Tibial nerve (tissue), 4 donors: ENCODE measurements at regions not wholly inside any gene's neighbourhood (a gene's known extent, or its start where the extent isn't known, plus 50 kb on each side); places are given as distances from the start of the nearest gene placed in this dataset.

Experiments
- CTCF ChIP-seq, 5 experiments: fragments of 200-600 bp in 3 of 5; fragments of 450-650 bp in 2 of 5; sonication (generic) in 3 of 5; IDR thresholded peaks; one replicate each; pipeline ENCODE4 v1.5.1; 2016 to 2019; ENCODE audit warnings: antibody characterized with exemption in 5 of 5, mild to moderate bottlenecking in 3 of 5, moderate library complexity in 2 of 5
- EP300 ChIP-seq, 2 donors: sonication (generic); formaldehyde crosslinking; IDR thresholded peaks; one replicate each; pipeline ENCODE4 v1.6.1; 2017; ENCODE audit warnings: antibody characterized with exemption in 2 of 2, mild to moderate bottlenecking in 1 of 2
- POLR2A ChIP-seq, 2 donors: fragments of 450-650 bp; IDR thresholded peaks; one replicate each; pipeline ENCODE4 v1.6.1; 2017; ENCODE audit warnings: antibody characterized with exemption in 2 of 2, mild to moderate bottlenecking in 2 of 2, moderate library complexity in 2 of 2

GRCh38 chr1:104084380-104084779 lies 334.7 kb downstream of the AMY1C start:
- TF ChIP-seq CTCF (IDR thresholded peaks at IDR 0.05) (no peak), EP300 (IDR thresholded peaks at IDR 0.05) (no peak), POLR2A (IDR thresholded peaks at IDR 0.05) (no peak)
